Heart left ventricle (tissue), 16 donors: ENCODE measurements at regions not wholly inside any gene's neighbourhood (a gene's known extent, or its start where the extent isn't known, plus 50 kb on each side); places are given as distances from the start of the nearest gene placed in this dataset.
A peak's percentile ranks its signal among the peaks of the same experiment; 100 is the strongest.

ENCODE experiments used
- ATAC-seq, 4 donors: fragments of 200-7000 bp; cut with Tn5 transposase; one replicate each; pipeline ENCODE4 v1.9.1; 2020 to 2022; ENCODE audit warnings: moderate library complexity in 4 of 4, mild to moderate bottlenecking in 3 of 4, moderate number of reproducible peaks in 1 of 4
- DNase-seq, 5 donors: peaks; one replicate each; pipeline ENCODE4 v3.0.0-alpha.2; 2020
- H3K27ac ChIP-seq, 12 donors: fragments of 200-600 bp; sonication (generic) in 4 of 12; one replicate each; pipeline versions ENCODE4 v1.5.0 to v1.8.0; 2016 to 2022; ENCODE audit warnings: mild to moderate bottlenecking in 2 of 12
- H3K27me3 ChIP-seq, 9 donors: fragments of 200-600 bp; sonication (generic) in 2 of 9; one replicate each; pipeline versions ENCODE4 v1.5.1 to v1.8.0; 2016 to 2022; ENCODE audit warnings: mild to moderate bottlenecking in 3 of 9
- H3K36me3 ChIP-seq, 9 donors: fragments of 200-600 bp; sonication (generic) in 2 of 9; one replicate each; pipeline versions ENCODE4 v1.5.0 to v1.8.0; 2018 to 2022; ENCODE audit warnings: mild to moderate bottlenecking in 2 of 9
- H3K4me1 ChIP-seq, 12 donors: fragments of 200-600 bp; sonication (generic) in 4 of 12; one replicate each; pipeline versions ENCODE4 v1.5.0 to v1.8.0; 2016 to 2022; ENCODE audit warnings: mild to moderate bottlenecking in 3 of 12
- H3K4me3 ChIP-seq, 12 donors: fragments of 200-600 bp; sonication (generic) in 4 of 12; one replicate each; pipeline versions ENCODE4 v1.5.0 to v1.8.0; 2017 to 2022; ENCODE audit warnings: mild to moderate bottlenecking in 9 of 12, moderate library complexity in 4 of 12
- H3K9me3 ChIP-seq, 12 donors: fragments of 200-600 bp; sonication (generic) in 4 of 12; one replicate each; pipeline versions ENCODE4 v1.5.0 to v1.8.0; 2016 to 2022; ENCODE audit warnings: mild to moderate bottlenecking in 1 of 12
- CTCF ChIP-seq, 12 donors: fragments of 200-600 bp; sonication (generic) in 4 of 12; IDR thresholded peaks; one replicate each; pipeline versions ENCODE4 v1.5.0 to v1.8.0; 2018 to 2022; ENCODE audit warnings: antibody characterized with exemption in 12 of 12, mild to moderate bottlenecking in 5 of 12
- POLR2A ChIP-seq, 2 donors: fragments of 450-650 bp; IDR thresholded peaks; one replicate each; pipeline ENCODE4 v1.6.1; 2017; ENCODE audit warnings: antibody characterized with exemption in 2 of 2, mild to moderate bottlenecking in 2 of 2, moderate library complexity in 2 of 2
- WGBS, 4 donors: extraction: QIAGEN DNeasy Blood & Tissue Kit in 2 of 4; methylation state at CpG; one replicate each; pipeline versions ENCODE4 v1.1.5 to v1.1.7; 2013 to 2018; 5-methylcytosine and 5-hydroxymethylcytosine counted together
- intact Hi-C, 10 donors: fragments of 100-400 bp; cut with DNase I; formaldehyde crosslinking; loops; one replicate each; pipeline versions ENCODE4 v1.11.1 to v1.14.2; 2022
- donor health status: ischemic (EF 13 %, LVEDD 7.1; RV severe dilation, severe dysfunction).
- donor health status: healthy with polysubstance abuse.
- donor health status: DM: no; HTN: yes; CAD: no.
- donor health status: DM: no; HTN: no; CAD: no.
- donor health status: ischemic (EF 25% LVEDD 6.9; RV normal size, moderate dysfunction).
- donor health status: ischemic (EF 25% LVEDD 5.7; RV mildly dilated, moderate dysfunction).
- donor health status: healthy.
- donor health status: DM: yes; HTN: yes; CAD: no.
- donor health status: ischemic (EF 35%, LVEDD 5.7; RV mildly dilated, moderate dysfunction).
- donor health status: nonischemic (EF 11% LVEDD 7.7; RV severe dilation, severe dysfunction).
- donor health status: DM: yes; HTN: yes; CAD: no.
- donor health status: PGD.
- donor health status: ischemic (EF 29% LVEDD 5.4; RV normal size, mild dysfunction).
- donor health status: nonischemic (EF 23%, LVEDD 6.1; RV moderate dilation, normal function).

GRCh38 chr9:13963005-13963653, 350.8 kb downstream of the NFIB start:
- DNase-seq (no peak), ATAC-seq (no peak)
- Histone ChIP-seq H3K4me3 (no peak overlapping the region), H3K27me3 (no peaks in the 10 kb centered on the region), H3K9me3 (no peaks in the 10 kb centered on the region), H3K36me3 (no peaks in the 10 kb centered on the region), H3K27ac (no peak overlapping the region), H3K4me1 (peaks cover 0 to 15% (median 4%) of the 10 kb centered on the region in 12 donors)
- TF ChIP-seq CTCF (IDR thresholded peaks at IDR 0.05) (no peak), POLR2A (IDR thresholded peaks at IDR 0.05) (no peak)
- intact Hi-C loops: loop anchor here in 2 of 10 donors (10.0 kb wide), 2 partner anchors 52 to 98 kb away; no protein-coding TSS in a partner anchor
- WGBS, 4 donors: 72 to 84% (median 82%) methylated on average over 3 of the region's 3 CpGs

- intact Hi-C loops: loop anchor here in 2 of 10 donors (10.0 kb wide), 2 partner anchors 53 to 97 kb away; no protein-coding TSS in a partner anchor
- no peak for TF ChIP-seq POLR2A (IDR thresholded peaks at IDR 0.05)
- TF ChIP-seq CTCF (IDR thresholded peaks at IDR 0.05): no peak
- peak overlapping the region in 1 of 12 donors; percentile 20 for H3K27ac ChIP-seq
Observed at GRCh38 chr9:13962006-13962405, 351.9 kb downstream of the NFIB start.

GRCh38 chr9:13960011-13960765, 353.8 kb downstream of the NFIB start:
- intact Hi-C loops: loop anchor here in 2 of 10 donors (10.0 kb wide), 2 partner anchors 55 to 95 kb away; no protein-coding TSS in a partner anchor
- H3K27me3 ChIP-seq: no peaks in the 10 kb centered on the region
- no peaks in the 10 kb centered on the region for H3K36me3 ChIP-seq
- H3K4me1 ChIP-seq: peaks cover 0 to 21% (median 5%) of the 10 kb centered on the region in 12 donors
- TF ChIP-seq POLR2A (IDR thresholded peaks at IDR 0.05) (no peak), CTCF (IDR thresholded peaks at IDR 0.05) (no peak)
- H3K9me3 ChIP-seq: no peaks in the 10 kb centered on the region
- no peak overlapping the region for H3K4me3 ChIP-seq
- ATAC-seq: peak in 3 of 4 donors; percentile 26 to 45 (median 39)
- H3K27ac ChIP-seq: no peak overlapping the region
- 69 to 72% (median 70%) methylated on average over 11 of the region's 11 CpGs for WGBS, 4 donors
- peak in 1 of 5 donors; percentile 30 for DNase-seq

More at GRCh38 chr9:13962006-13962405, 351.9 kb downstream of the NFIB start:
- no peaks in the 10 kb centered on the region for H3K27me3 ChIP-seq
- H3K9me3 ChIP-seq: no peaks in the 10 kb centered on the region
- peaks cover 0 to 18% (median 5%) of the 10 kb centered on the region in 12 donors for H3K4me1 ChIP-seq
- DNase-seq (no peak), ATAC-seq (peak in 3 of 4 donors; percentile 42 to 49 (median 44))
- H3K4me3 ChIP-seq: no peak overlapping the region
- WGBS, 4 donors: 60 to 73% (median 64%) methylated on average over 6 of the region's 6 CpGs
- no peaks in the 10 kb centered on the region for H3K36me3 ChIP-seq

GRCh38 chr9:13958672-13959071, 355.3 kb downstream of the NFIB start:
- peaks cover 0 to 21% (median 5%) of the 10 kb centered on the region in 12 donors for H3K4me1 ChIP-seq
- no peak overlapping the region for H3K27ac ChIP-seq
- H3K36me3 ChIP-seq: no peaks in the 10 kb centered on the region
- H3K9me3 ChIP-seq: no peaks in the 10 kb centered on the region
- no peak overlapping the region for H3K4me3 ChIP-seq
- no peaks in the 10 kb centered on the region for H3K27me3 ChIP-seq
- 91 to 97% (median 96%) methylated on average over 1 of the region's 1 CpG for whole genome bisulfite sequencing, 4 donors
- TF ChIP-seq POLR2A (IDR thresholded peaks at IDR 0.05) (no peak), CTCF (IDR thresholded peaks at IDR 0.05) (no peak)
- DNase-seq (no peak), ATAC-seq (no peak)
- intact Hi-C loops: loop anchor here in 1 of 10 donors (10.0 kb wide), 1 partner anchor 74 kb away; no protein-coding TSS in a partner anchor
